Activated T-cell treated with anti-CD3 and anti-CD28 coated beads, Interleukin-2, amount 50 U/mL, for 72 hours (primary cell): ENCODE measurements at regions not wholly inside any gene's neighbourhood (a gene's known extent, or its start where the extent isn't known, plus 50 kb on each side); places are given as distances from the start of the nearest gene placed in this dataset.
A peak's percentile ranks its signal among the peaks of the same experiment; 100 is the strongest.

Source experiments
- ATAC-seq, 2 donors: fragments of 150-1000 bp; cut with Tn5 transposase; replicated peaks in 1 of 2; 2 replicates each; pipeline ENCODE4 v1.10.0; 2021; ENCODE audit warnings: moderate library complexity in 2 of 2, mild to moderate bottlenecking in 1 of 2
- DNase-seq, 2 donors: peaks; one replicate each; pipeline ENCODE4 v3.0.0; 2021 to 2022; ENCODE audit warnings: mixed read lengths in 1 of 2
- H3K27ac Mint-ChIP-seq: one replicate; pipeline ENCODE4 v1.8.0; 2022; ENCODE audit warnings: mild to moderate bottlenecking, moderate library complexity, mixed read lengths
- H3K27me3 Mint-ChIP-seq: one replicate; pipeline ENCODE4 v1.8.0; 2022; ENCODE audit warnings: low read depth, mixed read lengths
- H3K36me3 Mint-ChIP-seq, 2 donors: one replicate each; pipeline ENCODE4 v1.8.0; 2022; ENCODE audit warnings: mixed read lengths in 2 of 2, mild to moderate bottlenecking in 1 of 2; ENCODE audit not compliant: insufficient read depth in 2 of 2
- H3K4me1 Mint-ChIP-seq: one replicate; pipeline ENCODE4 v1.8.0; 2022; ENCODE audit warnings: low read depth, mixed read lengths
- H3K4me3 Mint-ChIP-seq, 2 donors: one replicate each; pipeline ENCODE4 v1.8.0; 2022; ENCODE audit warnings: mild to moderate bottlenecking in 2 of 2, mixed read lengths in 2 of 2, moderate library complexity in 2 of 2
- H3K9me3 Mint-ChIP-seq, 2 donors: one replicate each; pipeline ENCODE4 v1.8.0; 2022; ENCODE audit warnings: mixed read lengths in 2 of 2

- ATAC-seq (peak; percentile 81), DNase-seq (peak; percentile 37 to 53)
- no peak overlapping the region for H3K27ac Mint-ChIP-seq
- H3K27me3 Mint-ChIP-seq = peaks cover 37% of the 10 kb centered on the region
- H3K36me3 Mint-ChIP-seq = no peaks in the 10 kb centered on the region
- peaks cover 16% of the 10 kb centered on the region for H3K4me1 Mint-ChIP-seq
- no peaks in the 10 kb centered on the region for H3K9me3 Mint-ChIP-seq
- peak overlapping the region; percentile 36 to 37 for H3K4me3 Mint-ChIP-seq
Observed at GRCh38 chr5:157994906-157995519, 136.1 kb upstream of the CLINT1 start.

GRCh38 chr5:157993986-157994691 is 135.2 kb upstream of the CLINT1 start:
- peak; percentile 17 to 49 for ATAC-seq
- H3K36me3 Mint-ChIP-seq = no peaks in the 10 kb centered on the region
- peak overlapping the region; percentile 5 for H3K27ac Mint-ChIP-seq
- peak in 1 of 2 donors; percentile 3 for DNase-seq
- H3K9me3 Mint-ChIP-seq = no peaks in the 10 kb centered on the region
- H3K4me3 Mint-ChIP-seq = peak overlapping the region in 1 of 2 donors; percentile 41
- peaks cover 16% of the 10 kb centered on the region for H3K4me1 Mint-ChIP-seq
- H3K27me3 Mint-ChIP-seq = peaks cover 40% of the 10 kb centered on the region

DNA sequence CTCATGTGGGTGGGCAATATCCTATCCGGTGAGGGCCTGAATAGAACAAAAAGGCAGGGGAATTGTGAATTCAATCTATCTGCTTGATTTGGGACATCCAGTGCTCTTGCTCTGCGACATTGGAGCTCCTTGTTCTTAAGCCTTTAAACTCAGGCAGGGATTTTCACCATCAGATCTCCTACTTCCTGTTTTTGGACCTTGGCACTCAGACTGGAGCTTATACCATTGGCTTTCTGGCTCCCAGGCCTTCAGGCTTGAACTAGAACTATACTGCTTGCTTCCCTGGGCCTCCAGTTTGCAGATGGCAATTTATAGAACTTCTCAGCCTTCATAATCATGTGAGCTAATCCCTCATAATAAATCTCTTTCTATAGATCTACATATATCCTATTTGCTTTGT is 134.3 kb upstream of the CLINT1 start:
- Mint-ChIP-seq H3K27me3 (peaks cover 43% of the 10 kb centered on the region), H3K27ac (no peak overlapping the region), H3K4me3 (no peak overlapping the region), H3K36me3 (no peaks in the 10 kb centered on the region), H3K4me1 (peaks cover 16% of the 10 kb centered on the region), H3K9me3 (no peaks in the 10 kb centered on the region)
- ATAC-seq (no peak), DNase-seq (no peak)

DNA sequence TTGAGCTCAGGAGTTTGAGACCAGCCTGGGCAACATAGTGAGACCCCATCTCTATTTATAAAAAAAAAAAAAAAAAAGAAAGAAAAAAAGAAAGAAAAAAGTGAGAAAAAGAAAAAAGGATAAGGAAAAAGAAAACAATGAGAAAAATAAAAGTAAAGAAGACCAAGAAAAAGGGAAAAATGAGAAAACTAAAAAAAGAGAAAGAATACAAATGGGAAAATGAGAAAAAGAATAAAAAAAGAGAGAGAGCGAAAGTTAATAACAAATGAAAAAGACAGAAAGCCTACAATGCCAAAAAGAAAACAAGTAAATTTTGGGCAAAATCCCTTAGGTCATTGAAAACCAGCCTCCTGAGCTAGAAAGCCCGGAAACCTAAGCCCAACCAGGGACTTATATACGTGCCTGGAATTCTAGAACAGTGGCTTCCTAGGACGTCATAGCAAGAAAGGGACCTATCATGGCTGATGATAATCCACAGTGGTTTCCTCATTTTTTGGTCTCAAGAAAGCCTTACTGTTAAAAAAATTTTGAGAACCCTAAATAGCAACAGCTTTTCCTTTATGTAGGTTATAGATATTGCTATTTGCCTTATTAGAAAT is 131.7 kb upstream of the CLINT1 start:
- Mint-ChIP-seq H3K36me3 (no peaks in the 10 kb centered on the region), H3K4me3 (no peak overlapping the region), H3K27me3 (peaks cover 34% of the 10 kb centered on the region), H3K4me1 (peaks cover 11% of the 10 kb centered on the region), H3K27ac (no peak overlapping the region), H3K9me3 (no peaks in the 10 kb centered on the region)
- DNase-seq = no peak
- no peak for ATAC-seq

DNA sequence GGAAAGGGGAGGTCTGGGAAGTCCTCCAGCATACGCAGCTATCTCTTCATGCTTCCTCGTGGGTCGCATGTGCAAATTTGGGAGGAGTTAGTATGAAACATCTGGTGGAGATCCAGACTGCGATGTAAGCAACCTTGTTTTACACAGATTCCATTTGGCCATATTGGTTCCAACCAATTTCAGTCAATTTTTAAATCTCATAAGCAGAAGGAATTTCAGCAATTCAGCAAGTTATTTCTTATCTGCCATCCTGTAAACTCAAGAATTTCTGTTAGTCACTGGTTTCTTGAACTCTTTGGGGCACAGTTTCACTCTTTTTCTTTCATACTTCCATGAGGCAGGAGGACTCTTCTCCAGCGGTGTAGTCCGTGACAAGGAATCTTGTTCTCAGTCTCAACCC is 130.4 kb upstream of the CLINT1 start:
- Mint-ChIP-seq H3K4me3 (no peak overlapping the region), H3K9me3 (no peaks in the 10 kb centered on the region), H3K27ac (no peak overlapping the region), H3K27me3 (peaks cover 24% of the 10 kb centered on the region), H3K4me1 (peaks cover 3% of the 10 kb centered on the region), H3K36me3 (no peaks in the 10 kb centered on the region)
- ATAC-seq (no peak), DNase-seq (no peak)

GRCh38 chr5:157987259-157987658 is 128.3 kb upstream of the CLINT1 start:
- Mint-ChIP-seq H3K4me3 (no peak overlapping the region), H3K27ac (no peak overlapping the region), H3K27me3 (peaks cover 13% of the 10 kb centered on the region), H3K9me3 (peaks cover 0 to 2% of the 10 kb centered on the region in 2 donors), H3K36me3 (no peaks in the 10 kb centered on the region), H3K4me1 (no peaks in the 10 kb centered on the region)
- DNase-seq (no peak), ATAC-seq (no peak)

DNA sequence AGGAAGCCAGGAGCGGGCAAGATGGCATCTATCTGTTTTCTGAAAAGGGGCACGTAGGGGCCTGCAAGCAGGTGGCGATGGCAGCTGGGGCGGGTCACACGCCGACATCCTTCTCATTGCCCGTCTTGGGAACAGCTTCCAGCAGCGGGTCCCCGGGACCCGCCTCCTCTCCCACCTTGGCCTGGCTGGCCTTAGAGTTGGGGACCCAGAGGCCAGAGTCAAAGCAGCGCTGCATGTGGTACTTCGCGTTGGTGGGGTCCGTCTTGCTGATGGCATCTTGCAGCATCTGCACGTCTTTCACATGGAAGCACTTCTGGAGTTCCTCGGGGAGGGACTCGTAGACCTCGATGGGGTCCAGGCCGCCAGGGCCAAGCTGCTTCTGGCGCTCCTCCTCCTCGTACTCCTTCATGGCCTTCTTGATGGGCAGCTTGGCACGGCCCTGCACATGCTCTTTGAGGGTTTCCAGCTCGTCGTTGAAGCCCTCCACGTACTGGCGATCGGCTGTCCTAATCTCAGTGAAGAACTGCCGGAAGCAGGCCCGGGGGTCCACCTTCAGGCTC is 127.6 kb upstream of the CLINT1 start:
- ATAC-seq (no peak), DNase-seq (no peak)
- peaks cover 0 to 2% of the 10 kb centered on the region in 2 donors for H3K9me3 Mint-ChIP-seq
- peaks cover 7% of the 10 kb centered on the region for H3K27me3 Mint-ChIP-seq
- H3K4me3 Mint-ChIP-seq = no peak overlapping the region
- H3K27ac Mint-ChIP-seq = no peak overlapping the region
- H3K4me1 Mint-ChIP-seq = no peaks in the 10 kb centered on the region
- H3K36me3 Mint-ChIP-seq = no peaks in the 10 kb centered on the region

- ATAC-seq = no peak
- H3K4me3 Mint-ChIP-seq = no peak overlapping the region
- no peak overlapping the region for H3K27ac Mint-ChIP-seq
- H3K4me1 Mint-ChIP-seq = no peaks in the 10 kb centered on the region
- DNase-seq = no peak
- H3K9me3 Mint-ChIP-seq = peaks cover 0 to 2% of the 10 kb centered on the region in 2 donors
- no peaks in the 10 kb centered on the region for H3K36me3 Mint-ChIP-seq
- H3K27me3 Mint-ChIP-seq = peaks cover 7% of the 10 kb centered on the region
Observed at GRCh38 chr5:157984611-157985010, 125.7 kb upstream of the CLINT1 start.

DNA sequence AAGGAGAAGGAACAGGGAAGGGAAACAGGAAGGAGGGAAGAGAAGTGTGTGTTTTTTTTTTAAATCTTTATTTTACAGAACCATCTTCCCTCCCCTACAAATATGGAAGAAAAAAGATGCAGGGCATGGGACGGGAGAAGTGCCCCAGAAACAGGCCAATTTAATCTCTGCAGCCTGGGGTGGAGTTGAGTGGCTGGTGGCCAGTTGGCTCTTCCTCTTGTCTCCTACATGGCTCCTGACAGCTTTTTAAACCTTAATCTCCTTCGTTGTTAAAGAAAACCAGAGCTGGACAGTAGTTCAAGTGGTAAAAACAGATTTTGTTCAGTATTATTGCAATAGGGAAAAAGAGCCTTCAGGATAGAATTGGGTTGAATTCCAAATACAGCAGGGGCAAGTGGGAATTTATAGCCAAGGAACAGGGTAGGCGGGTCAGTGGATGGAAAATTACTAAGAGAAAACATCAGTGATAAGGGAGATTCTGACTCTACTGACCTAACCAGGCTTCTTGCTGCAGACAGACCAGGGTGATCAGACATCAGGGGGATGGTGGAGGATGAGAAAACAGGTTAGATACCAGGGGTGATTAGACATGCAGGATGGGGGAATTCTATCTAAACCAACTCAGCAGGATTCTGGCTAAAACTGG is 125.1 kb upstream of the CLINT1 start:
- Mint-ChIP-seq H3K27ac (no peak overlapping the region), H3K36me3 (no peaks in the 10 kb centered on the region), H3K4me3 (no peak overlapping the region), H3K4me1 (no peaks in the 10 kb centered on the region), H3K27me3 (peaks cover 3% of the 10 kb centered on the region), H3K9me3 (peaks cover 0 to 2% of the 10 kb centered on the region in 2 donors)
- no peak for DNase-seq
- ATAC-seq = no peak

GRCh38 chr5:157978061-157978460 is 119.1 kb upstream of the CLINT1 start:
- Mint-ChIP-seq H3K36me3 (no peaks in the 10 kb centered on the region), H3K9me3 (peaks cover 0 to 2% of the 10 kb centered on the region in 2 donors), H3K27ac (no peak overlapping the region), H3K4me1 (no peaks in the 10 kb centered on the region), H3K27me3 (peaks cover 12% of the 10 kb centered on the region), H3K4me3 (no peak overlapping the region)
- DNase-seq = no peak
- no peak for ATAC-seq

GRCh38 chr5:157976429-157976828 is 117.5 kb upstream of the CLINT1 start:
- Mint-ChIP-seq H3K36me3 (no peaks in the 10 kb centered on the region), H3K27ac (no peak overlapping the region), H3K4me1 (no peaks in the 10 kb centered on the region), H3K9me3 (no peaks in the 10 kb centered on the region), H3K4me3 (no peak overlapping the region), H3K27me3 (peaks cover 12% of the 10 kb centered on the region)
- ATAC-seq (no peak), DNase-seq (no peak)

DNA sequence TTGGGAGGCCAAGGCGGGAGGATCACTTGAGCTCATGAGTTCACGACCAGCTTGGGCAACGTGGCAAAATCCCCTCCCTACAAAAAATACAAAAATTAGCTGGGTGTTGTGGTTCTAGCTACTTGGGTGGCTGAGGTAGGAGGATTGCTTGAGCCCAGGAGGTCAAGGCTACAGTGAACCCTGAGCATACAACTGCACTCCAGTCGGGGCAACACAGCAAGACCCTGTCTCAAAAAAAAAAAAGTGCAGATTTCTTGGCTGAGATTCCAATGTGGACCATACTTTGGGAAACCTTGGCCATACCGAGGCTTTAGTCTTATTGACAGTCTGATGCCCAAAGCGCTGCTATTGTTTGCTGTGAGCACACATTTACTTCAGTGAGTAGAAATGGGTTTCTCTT is 113.6 kb upstream of the CLINT1 start:
- no peaks in the 10 kb centered on the region for H3K4me1 Mint-ChIP-seq
- DNase-seq = no peak
- H3K9me3 Mint-ChIP-seq = no peaks in the 10 kb centered on the region
- H3K4me3 Mint-ChIP-seq = no peak overlapping the region
- peaks cover 12% of the 10 kb centered on the region for H3K27me3 Mint-ChIP-seq
- H3K27ac Mint-ChIP-seq = no peak overlapping the region
- H3K36me3 Mint-ChIP-seq = no peaks in the 10 kb centered on the region
- no peak for ATAC-seq

GRCh38 chr5:157971571-157972216 is 112.7 kb upstream of the CLINT1 start:
- Mint-ChIP-seq H3K9me3 (no peaks in the 10 kb centered on the region), H3K36me3 (no peaks in the 10 kb centered on the region), H3K4me1 (no peaks in the 10 kb centered on the region), H3K27me3 (peaks cover 12% of the 10 kb centered on the region), H3K4me3 (no peak overlapping the region), H3K27ac (no peak overlapping the region)
- DNase-seq (no peak), ATAC-seq (no peak)
